ENCODE measurements at regions not wholly inside any gene's neighbourhood (a gene's known extent, or its start where the extent isn't known, plus 50 kb on each side); places are given as distances from the start of the nearest gene placed in this dataset.

DNA sequence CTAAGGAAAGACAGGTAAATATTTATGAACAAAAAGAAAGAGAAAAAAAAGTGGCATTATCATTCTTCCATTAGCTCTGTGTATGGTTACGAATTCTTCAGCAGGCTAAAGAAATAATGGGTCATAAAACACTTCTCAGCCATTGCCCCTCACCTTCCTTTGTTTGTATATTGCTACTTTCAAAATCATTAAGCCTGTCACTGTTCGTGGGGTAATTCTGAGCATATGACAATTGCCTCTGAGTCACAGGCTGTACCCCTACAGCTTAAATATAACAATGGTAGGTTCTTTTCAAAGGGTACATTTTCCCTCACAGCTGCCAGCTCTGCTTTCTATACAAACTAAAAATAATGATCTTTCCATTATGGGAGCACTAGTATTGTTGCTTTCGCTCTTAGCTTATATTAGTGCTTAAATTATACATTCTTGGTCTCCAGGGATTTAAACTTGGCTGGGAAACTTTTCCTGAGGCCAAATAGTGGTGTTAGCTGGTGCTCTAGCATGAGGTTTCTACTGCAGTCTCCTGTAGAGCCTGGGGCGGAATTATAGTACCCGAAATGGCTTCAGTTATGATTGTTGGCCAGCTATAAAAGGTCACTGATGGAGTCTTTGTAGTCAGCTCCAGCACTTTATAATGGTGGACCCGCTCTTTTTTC is 74.7 kb upstream of the CDH11 start:
- ChIA-PET CTCF (no interaction called here), POLR2A (ENCODE audit: unreplicated experiment) (interaction anchor here (0.6 kb wide), 1 partner anchor 289 kb away, joined by 11 read pairs; no protein-coding TSS in a partner anchor)
- Histone ChIP-seq H2BK120ac (ENCODE audit: low read depth, low read length) (no peak overlapping the region), H4K8ac (ENCODE audit: low read depth in 2 of 2, low read length in 2 of 2) (no peak overlapping the region), H3K9ac (ENCODE audit: low read depth, low read length) (no peak overlapping the region), H3K23ac (ENCODE audit: low read depth, low read length) (no peak overlapping the region), H3K56ac (ENCODE audit: extremely low read depth, insufficient read depth, low read length) (no peak overlapping the region), H2AK9ac (replicated peaks; ENCODE audit: low read depth, low read length, poor library complexity) (no peak overlapping the region), H3K4me2 (ENCODE audit: low read depth, low read length) (peak overlapping the region; percentile 16; the same call in 1 of the 2 replicates), H2AFZ (replicated peaks; ENCODE audit: low read length, poor library complexity) (no peak overlapping the region), H2BK15ac (ENCODE audit: low read depth, low read length) (no peak overlapping the region), H3K27ac (ENCODE audit: insufficient read depth, low read length) (no peak overlapping the region), H3K18ac (ENCODE audit: low read depth, low read length) (no peak overlapping the region), H3K4me1 (ENCODE audit: control insufficient read depth, insufficient read depth, low read length) (peaks cover 3% of the 10 kb centered on the region), H4K20me1 (ENCODE audit: insufficient read depth, low read length) (no peaks in the 10 kb centered on the region), H3K9me3 (ENCODE audit: control insufficient read depth, insufficient read depth, low read length) (no peaks in the 10 kb centered on the region), H2BK5ac (ENCODE audit: low read depth, low read length, poor library complexity, severe bottlenecking) (no peak overlapping the region), H3K36me3 (ENCODE audit: control insufficient read depth, insufficient read depth, low read length) (no peaks in the 10 kb centered on the region), H3K27me3 (ENCODE audit: control insufficient read depth, insufficient read depth, low read length) (no peaks in the 10 kb centered on the region; the same call in 1 of the 2 replicates), H2BK20ac (ENCODE audit: low read depth, low read length) (no peak overlapping the region), H3K14ac (replicated peaks; ENCODE audit: low read depth, low read length) (no peak overlapping the region), H3K4ac (ENCODE audit: low read depth, low read length) (no peak overlapping the region), H3K4me3 (ENCODE audit: insufficient read depth, low read depth, low read length) (no peak overlapping the region), H2AK5ac (ENCODE audit: low read depth, low read length) (no peak overlapping the region), H3K9me1 (ENCODE audit: insufficient read depth, low read length) (no peaks in the 10 kb centered on the region), H3K79me1 (ENCODE audit: low read depth in 1 of 2, low read length in 2 of 2) (no peaks in the 10 kb centered on the region), H4K5ac (ENCODE audit: low read depth, low read length) (no peak overlapping the region), H4K91ac (ENCODE audit: insufficient read depth, low read depth, low read length) (no peak overlapping the region)
- ATAC-seq (ENCODE audit: low read depth) (peak; percentile 35), DNase-seq (no peak)
- no peak for TF ChIP-seq BHLHE40 (IDR thresholded peaks at IDR 0.05; ENCODE audit: low read depth, low read length)
- no peak for TF ChIP-seq NFE2L2 (IDR thresholded peaks at IDR 0.05; ENCODE audit: low read depth, low read length)
- no peak for TF ChIP-seq RAD21 (IDR thresholded peaks at IDR 0.05; ENCODE audit: low read length)
- TF ChIP-seq CTCF (conservative IDR thresholded peaks at IDR 0.05; ENCODE audit: low read depth, low read length): no peak
- no peak for TF ChIP-seq POLR2A (IDR thresholded peaks at IDR 0.05; ENCODE audit: low read depth, low read length)
- no peak for TF ChIP-seq CEBPB (IDR thresholded peaks at IDR 0.05; ENCODE audit: low read depth, low read length)
- no peak for TF ChIP-seq USF2 (IDR thresholded peaks at IDR 0.05; ENCODE audit: low read depth, low read length)
- TF ChIP-seq, protein P1, sequence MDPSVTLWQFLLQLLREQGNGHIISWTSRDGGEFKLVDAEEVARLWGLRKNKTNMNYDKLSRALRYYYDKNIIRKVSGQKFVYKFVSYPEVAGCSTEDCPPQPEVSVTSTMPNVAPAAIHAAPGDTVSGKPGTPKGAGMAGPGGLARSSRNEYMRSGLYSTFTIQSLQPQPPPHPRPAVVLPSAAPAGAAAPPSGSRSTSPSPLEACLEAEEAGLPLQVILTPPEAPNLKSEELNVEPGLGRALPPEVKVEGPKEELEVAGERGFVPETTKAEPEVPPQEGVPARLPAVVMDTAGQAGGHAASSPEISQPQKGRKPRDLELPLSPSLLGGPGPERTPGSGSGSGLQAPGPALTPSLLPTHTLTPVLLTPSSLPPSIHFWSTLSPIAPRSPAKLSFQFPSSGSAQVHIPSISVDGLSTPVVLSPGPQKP (IDR thresholded peaks at IDR 0.05; ENCODE audit: borderline replicate concordance, low read depth, low read length): no peak
- in situ Hi-C loops (cut with MboI; ENCODE audit: low sequenced_read_pairs): no loop called here
- BruUV-seq (replicated peaks): no TSS peak
- dilution Hi-C loops (cut with HindIII; ENCODE audit: low sequenced_read_pairs, unreplicated experiment): no loop called here
- WGBS, 2 experiments (ENCODE audit: extremely low coverage in 2 of 2, insufficient read length in 1 of 2): 100% methylated on average over 1 of the region's 6 CpGs; no CpG with 5 or more reads in 1 of the 2 experiments
- intact Hi-C loops (cut with micrococcal nuclease): no loop called here
